ENCODE measurements at regions not wholly inside any gene's neighbourhood (a gene's known extent, or its start where the extent isn't known, plus 50 kb on each side); places are given as distances from the start of the nearest gene placed in this dataset.

DNA sequence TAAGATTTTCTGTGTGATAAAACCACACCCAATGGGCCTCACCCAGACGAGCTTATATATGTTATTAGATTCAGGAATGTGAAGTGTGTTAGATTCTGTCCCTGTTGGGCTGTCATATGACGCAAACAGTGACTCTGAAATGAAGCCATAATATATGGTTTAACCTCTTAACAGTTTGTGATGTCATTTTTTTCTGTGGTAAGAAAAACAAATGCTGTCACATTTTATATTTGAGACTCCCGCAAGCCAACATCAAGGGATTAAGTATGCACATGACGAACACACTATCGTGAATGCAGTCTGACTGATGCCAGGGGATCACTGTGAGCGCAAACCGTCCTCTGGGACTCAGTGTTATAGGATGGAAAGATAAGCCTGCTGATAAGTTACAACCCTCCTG, 321.7 kb downstream of the SH3GL2 start:
- TF ChIP-seq, protein P1, sequence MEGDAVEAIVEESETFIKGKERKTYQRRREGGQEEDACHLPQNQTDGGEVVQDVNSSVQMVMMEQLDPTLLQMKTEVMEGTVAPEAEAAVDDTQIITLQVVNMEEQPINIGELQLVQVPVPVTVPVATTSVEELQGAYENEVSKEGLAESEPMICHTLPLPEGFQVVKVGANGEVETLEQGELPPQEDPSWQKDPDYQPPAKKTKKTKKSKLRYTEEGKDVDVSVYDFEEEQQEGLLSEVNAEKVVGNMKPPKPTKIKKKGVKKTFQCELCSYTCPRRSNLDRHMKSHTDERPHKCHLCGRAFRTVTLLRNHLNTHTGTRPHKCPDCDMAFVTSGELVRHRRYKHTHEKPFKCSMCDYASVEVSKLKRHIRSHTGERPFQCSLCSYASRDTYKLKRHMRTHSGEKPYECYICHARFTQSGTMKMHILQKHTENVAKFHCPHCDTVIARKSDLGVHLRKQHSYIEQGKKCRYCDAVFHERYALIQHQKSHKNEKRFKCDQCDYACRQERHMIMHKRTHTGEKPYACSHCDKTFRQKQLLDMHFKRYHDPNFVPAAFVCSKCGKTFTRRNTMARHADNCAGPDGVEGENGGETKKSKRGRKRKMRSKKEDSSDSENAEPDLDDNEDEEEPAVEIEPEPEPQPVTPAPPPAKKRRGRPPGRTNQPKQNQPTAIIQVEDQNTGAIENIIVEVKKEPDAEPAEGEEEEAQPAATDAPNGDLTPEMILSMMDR (IDR thresholded peaks at IDR 0.05; ENCODE audit: insufficient read depth, low read depth, low read length) = no peak
- no peak for TF ChIP-seq EZH2 (IDR thresholded peaks at IDR 0.05; ENCODE audit: insufficient read depth, low read length)

Data from astrocyte (in vitro differentiated cells and primary cell).